HUDEP-2 (cell line): ENCODE measurements at regions not wholly inside any gene's neighbourhood (a gene's known extent, or its start where the extent isn't known, plus 50 kb on each side); places are given as distances from the start of the nearest gene placed in this dataset.

Experiments used
- DNase-seq, 76 experiments: peaks; one replicate each; lab custom pipeline; 2025; ENCODE audit not compliant: unreplicated experiment in 76 of 76; lab: John Stamatoyannopoulos, UW

DNA sequence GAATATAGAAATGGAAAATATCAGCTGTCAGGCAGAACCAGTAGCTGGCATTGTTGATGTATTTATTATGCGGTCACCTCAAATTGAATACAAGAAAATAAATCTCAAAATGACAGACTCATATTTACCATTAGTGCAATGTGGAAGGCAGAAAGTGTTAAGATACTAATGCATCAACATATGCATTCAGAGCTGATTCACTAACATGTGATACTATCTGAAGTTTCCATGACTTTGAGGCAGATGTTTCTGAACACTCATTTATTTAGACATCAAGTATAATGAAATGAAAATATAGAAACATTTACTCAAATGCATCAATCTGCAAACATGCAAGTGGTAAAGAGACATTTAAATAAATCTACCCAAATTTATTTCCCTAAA, 474.2 kb upstream of the SLC10A2 start:
- DNase-seq: no peak

DNA sequence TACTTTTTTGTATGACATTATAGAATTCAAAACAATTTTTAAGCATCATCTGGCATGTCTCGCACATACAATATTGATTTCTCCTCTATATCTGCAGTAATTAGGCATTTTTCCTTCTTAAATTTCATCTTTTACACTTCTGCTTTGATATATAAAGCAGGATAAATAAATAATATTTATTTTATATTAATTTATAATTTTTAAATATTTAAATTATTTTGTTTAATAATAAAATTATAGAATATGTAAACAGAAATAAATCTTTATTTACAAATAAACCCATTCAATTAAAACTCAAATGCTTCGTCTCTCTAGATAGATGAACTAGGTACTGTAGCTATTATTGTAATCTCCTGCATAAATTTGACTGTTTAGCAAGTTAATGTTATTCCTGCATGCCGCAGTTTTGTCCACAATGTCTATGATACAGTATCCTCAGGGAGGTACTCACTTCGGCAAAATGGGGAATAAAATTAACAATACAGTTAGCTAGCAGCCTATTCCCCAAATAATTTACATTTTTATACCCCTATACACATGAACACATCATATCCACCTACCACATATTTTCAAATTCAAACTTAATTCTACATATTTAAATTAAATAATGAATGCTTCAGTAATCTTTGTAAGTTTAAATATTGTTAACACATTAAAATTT, 473.6 kb upstream of the SLC10A2 start:
- DNase-seq: no peak

DNA sequence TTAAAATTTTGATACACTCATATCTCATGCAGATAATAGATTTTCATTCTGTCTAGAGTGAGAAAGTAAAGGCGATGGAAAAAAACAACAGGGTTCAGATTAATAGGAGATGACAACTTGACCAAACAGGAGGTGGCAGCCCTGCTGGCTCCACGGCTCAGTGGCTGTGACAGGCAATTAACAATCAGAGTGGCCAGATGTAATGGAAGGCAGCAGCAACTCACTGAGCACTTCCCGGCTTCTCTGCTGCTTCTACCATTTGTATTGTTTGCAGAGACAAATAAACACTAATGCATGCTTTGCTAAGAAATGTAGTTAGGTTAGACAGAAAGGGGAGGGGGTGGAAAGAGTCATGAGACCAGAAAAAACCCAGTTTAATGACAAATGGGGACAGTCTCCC, 473.0 kb upstream of the SLC10A2 start:
- DNase-seq: no peak

DNA sequence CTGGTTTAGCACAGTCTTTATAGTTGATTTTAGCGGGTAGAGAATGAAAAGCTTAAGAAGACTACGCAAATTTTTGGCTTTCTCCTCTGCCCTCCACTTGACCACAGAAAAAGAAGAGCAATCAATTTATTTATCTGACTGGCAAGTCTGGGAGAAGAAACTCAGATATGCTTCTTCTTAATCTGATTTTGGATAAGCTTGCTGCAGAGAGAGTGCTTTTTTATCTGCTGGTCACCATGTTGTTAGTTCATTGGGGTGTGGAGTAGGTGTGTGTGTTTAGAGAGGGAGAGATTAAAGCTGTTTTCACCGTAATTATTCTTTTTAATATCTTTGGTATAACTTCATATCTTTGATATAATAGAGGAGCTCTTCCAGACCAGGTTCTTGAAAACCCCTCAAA, 471.4 kb upstream of the SLC10A2 start:
- no peak for DNase-seq

DNA sequence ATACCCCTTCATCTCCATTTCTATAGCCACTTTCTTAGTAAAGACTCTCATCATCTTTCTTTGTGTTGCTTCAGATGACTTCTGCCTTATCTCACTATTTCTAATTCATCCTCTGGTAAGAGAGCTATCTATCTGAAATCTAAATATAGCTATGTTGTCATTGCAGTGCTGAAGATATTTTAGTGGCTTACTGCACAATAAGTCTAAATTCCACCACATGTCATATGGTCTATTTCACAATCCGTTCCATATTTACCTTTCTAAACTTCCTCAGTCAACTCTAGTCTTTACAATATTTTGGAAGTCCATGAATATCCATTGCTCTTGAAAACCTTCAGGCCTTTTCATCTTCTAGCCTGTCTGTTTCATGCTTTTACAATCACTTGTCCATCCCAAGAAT, 465.1 kb upstream of the SLC10A2 start:
- no peak for DNase-seq

DNA sequence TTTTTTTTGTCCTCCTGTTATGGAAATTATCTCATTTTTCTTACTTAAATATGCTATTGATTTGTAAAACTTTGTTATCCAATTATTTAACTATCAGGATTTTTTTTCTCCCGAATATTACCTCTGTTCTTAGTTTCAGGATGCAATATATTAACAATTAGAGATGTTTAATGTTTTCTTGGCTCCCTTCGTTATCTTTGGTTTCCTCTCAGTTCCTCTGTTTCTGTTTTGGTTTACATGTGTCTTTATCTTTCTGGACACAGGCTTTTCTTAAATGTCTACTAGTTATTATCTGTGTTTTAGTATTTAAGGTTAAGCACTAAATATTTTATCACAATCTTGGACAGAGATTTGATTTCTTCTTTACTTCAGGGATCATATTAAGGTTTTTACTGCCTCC, 462.2 kb upstream of the SLC10A2 start:
- DNase-seq: no peak

DNA sequence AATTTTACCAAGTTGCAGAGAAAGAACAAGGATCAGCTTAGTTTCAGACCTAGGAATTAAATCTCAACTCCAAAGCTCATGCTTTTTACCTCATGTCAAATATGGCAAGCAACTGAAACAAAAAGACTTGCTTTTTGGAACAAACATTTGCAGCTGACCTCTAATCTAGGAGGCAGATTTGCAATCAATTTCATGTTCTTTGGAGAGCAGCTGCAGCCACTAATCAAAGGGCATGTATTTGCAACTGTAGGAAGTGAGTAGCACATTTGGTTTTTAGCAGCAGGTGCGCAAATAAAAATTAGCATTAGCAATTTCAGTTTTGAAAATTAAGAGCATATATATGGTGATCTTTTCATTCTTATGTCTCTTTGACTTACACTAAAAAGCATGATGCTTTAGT, 459.3 kb upstream of the SLC10A2 start:
- DNase-seq: no peak

DNA sequence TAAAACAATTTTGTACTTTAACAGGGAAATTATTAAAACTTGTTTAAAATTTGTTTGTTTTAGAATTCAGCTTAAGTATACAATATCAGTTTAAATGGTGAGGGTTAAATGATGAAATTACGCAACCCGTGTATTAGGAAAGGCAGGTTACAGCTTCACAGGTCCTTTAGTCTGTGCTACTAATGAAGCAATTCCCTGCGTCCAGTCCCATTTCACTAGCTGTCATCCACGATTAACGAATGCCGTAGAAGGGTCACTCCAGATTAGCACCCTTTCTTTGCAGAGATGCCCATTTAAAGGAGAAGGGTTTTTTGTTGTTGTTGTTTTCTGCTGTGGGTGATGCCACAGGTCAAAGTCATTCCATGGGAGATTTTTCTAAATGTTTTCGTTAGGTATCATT, 457.6 kb upstream of the SLC10A2 start:
- DNase-seq: no peak

DNA sequence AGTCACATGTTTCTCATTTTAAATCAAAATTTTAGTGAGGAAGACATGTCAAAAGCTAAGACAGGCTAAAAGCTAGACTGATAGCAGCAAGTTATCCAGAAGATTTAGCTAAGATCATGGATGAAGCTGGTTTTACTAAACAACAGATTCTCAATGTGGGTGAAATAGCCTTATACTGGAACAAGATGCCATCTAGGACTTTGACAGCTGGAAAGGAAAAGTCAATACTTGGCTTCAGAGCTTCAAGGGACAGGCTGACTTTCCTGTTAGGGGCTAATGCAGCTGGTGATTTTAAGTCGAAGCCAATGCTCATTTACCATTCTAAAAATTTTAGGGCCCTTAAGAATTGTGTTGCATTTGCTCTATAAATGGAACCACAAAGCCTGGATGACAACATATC, 455.3 kb upstream of the SLC10A2 start:
- DNase-seq: no peak

DNA sequence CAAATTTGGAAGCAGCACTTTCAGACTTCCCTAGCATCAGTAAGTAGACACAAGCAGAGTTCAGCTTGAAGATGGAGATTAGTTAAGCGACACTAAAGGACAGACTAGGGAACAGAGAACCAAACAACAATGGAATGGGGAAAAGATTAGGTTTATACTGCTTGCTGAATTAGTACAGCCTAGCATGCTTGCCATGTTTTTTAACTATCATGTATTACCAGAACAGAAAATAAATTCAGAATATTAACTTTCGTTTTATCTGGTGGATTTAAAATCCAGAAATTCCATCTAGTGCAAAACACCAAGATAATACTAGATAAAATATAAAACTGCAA, 451.5 kb upstream of the SLC10A2 start:
- no peak for DNase-seq

DNA sequence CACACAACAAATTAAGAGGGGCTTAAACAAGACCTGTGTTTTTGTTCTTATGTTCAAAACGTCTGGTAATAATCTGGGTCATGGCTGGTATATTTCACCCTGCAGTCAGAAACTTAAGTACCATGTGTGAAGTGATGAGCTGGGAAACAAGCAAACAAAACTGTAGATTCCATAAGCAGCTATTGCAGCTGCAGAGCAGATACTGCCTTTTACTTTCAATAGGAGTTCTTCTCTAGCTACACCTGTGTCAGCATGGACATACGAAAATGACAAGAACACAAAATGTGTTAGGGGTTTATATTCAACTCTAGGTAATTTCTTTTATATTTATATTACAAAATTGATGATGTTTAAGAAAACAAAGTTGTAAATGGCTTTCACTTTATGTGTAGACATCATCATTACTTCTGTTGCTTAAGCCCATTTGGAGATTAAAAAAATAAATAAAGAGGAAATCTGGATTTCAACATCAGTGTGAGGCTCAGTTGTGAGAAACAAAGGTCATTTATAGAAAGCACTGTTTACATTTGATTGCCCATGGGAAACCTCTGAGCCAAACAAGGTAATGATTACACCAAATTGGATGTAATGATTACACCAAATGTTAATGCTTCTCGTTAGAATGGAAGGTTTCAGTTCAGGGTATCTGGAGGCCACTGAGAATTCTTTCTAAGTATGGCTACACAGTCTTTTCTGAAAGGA, 451.0 kb upstream of the SLC10A2 start:
- no peak for DNase-seq

DNA sequence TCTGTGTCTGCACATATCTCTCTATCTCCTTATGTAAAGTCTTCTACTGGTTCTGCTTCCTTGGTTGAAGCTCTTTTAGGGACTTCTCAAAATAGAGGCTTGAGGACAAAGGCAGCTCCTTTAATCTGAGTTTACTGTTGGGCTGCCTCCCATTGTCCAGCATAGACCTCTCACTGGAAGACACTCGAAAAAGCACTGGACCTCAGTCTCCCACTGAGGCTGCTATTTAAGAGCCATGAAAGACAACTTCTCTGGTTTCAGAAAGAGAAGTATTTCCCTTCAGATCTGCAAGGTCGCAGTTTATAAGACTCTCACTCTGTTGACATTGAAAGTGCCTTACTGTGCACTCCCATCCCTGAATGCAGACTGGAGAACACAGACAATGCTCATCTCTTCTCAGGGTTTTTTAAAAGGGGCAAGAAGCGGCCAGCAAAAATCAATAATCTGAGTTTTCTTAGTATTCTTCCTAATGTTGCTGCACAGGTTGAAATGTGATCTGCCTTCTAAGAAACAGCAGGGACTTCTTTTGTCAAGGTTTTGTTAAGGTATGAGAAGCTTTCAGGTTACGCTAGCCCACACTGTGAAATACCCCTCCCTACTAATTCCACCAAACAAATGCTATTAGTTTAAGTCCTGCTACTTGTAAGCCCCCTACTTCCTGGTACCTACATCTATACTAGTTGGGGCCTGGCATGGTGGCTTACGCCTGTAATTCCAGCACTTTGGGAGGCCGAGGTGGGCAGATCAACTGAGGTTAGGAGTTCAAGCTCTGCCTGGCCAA, 450.0 kb upstream of the SLC10A2 start:
- no peak for DNase-seq

DNA sequence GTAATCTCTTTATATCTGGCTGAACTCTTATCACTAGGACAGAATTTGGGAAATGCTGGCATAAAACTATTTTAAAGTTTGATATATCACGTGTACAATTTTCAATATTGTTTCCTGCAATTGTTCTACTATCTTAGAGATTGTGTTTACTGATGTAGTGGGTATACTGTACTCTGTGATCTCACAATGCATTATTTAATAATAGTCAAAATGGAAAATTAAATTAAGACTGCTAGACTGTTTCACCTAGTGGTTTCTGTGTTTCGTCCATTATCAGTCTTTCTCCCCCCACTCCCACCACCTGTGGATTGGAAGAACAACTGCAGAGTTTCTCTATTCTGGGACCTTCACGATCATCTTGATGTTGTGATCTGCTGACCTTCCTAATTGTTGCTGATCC, 449.2 kb upstream of the SLC10A2 start:
- no peak for DNase-seq

DNA sequence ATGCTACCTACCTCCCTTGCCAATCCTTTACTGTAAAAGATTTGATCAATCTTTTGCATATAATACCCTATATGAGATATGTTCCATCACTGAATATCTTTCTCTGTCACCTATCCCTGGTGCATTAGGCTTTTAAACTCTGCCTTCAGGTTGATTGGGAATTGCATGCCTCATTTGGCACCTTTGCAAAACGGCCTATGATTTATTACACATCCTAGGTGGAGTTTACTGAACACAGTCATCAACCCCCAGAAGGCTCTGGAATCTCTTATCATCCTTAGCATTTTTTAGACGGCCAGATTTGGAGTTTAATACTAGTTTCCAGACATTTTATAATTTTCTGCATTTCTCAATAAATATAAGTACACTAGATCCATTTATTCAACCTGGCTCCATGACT, 448.4 kb upstream of the SLC10A2 start:
- DNase-seq: no peak

DNA sequence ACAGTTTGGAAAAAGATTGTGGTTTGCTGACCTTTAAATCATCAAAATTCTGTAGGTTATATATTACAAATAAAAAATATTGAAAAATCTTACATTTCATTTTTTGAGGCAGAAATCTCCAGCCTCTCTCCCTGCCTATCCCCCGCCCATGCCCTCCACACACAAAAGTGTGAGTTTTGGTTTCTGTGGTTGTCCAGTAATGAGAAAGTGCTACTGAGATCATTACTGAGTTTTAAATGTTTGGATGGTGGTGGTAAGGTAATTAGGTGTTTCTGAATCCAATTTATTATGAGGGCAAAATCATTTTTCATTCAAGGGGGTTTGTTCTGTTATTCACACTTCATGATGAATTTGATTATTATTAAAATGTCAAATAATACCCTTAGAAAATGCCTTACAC, 448.0 kb upstream of the SLC10A2 start:
- DNase-seq: no peak

DNA sequence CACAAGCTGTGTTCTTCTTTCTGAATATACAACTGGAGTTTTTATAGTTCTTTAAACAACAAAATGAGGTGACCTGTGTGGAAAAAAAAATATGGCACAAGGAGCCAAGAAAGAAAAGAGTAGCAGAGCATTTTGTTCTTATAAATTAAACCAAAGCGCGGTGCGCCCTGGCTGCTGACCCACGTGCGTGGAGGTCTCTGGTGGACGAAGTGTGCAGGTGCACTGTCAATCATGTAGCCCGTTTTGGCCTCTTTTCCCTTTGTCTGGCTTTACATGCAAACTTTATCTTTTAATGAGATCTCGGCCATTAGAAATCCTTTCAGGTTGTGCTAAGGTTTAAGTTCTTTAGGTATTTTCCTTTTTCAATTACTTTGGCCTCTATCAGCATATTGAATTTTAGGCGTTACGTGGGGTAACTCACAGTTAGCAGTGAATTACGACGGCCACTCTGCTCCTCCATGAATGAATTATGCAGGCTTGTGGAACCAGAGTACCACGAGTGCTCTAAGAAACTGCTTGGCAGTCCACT, 443.9 kb upstream of the SLC10A2 start:
- DNase-seq: no peak

DNA sequence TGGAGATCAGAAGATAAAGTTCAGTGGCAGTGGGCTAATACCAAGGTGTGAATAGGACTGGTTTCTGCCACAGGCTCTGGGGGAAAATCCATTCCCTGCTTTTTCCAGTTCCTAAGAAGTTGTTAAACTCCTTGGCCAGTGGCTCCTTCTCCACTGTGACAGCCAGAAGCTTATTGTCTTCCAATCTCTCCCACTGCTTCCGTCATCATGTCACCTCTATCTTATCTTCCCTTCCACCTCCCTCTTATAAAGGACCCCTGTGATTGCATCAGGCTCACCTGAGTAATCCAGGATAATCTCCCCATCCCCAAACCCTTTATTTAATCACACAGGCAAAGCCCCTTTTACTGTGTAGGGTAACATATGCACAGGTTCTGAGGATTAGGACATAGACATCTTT, 431.2 kb upstream of the SLC10A2 start:
- no peak for DNase-seq

DNA sequence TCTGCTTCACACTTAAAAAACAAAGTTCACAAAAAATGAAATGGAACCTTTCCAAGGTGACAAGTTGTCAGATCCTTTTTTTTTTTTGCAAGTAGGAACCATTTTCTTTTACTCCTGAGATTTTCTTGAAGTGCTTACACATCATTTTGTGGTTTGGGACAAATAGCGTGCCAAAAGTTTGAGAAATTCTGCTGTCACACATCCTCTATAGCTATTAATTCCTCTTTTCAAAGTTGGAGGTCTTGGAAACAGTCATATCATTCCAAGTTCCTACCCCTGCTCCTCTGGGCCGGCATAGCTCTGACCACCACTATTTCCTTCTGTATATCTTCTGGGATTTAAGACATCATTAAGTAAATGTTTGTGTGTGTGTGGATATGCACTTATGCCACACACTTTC, 421.6 kb upstream of the SLC10A2 start:
- DNase-seq: no peak

DNA sequence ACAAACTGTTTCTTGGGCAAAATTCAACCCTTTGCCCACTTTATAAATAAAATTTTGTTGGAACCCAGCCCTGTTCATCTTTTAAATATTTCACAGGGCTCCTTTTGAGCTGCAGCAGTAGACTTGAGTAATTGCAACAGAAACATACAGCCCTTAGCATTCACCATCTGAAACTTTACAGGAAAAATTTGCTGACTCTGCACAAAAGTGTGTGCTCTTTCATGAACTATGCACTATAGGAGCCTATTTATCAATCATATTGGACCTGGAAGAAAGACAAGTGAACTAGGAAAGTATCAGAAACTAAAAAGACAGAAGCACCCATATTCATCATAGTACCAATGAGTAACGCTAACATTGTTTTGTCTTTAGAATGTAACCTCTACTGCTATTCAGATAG, 406.9 kb upstream of the SLC10A2 start:
- no peak for DNase-seq

DNA sequence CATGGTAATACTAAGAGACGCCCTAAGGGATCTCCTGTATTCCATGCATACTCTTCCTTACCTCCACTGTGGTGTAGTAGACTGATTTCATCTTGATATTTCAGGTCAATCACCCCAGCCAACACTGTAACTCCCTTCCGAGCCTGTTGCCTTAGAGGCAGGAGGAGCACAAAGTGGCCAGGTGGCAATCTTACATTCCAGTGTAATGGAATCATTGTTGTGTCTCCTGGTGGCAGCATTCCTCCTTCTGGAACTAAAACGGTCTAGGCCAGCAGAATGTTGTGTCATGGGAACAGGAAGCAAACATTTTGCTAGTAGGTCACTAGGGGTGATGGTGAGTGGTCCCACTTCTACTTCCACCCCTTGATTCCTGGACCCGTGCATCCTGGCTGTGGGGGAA, 405.7 kb upstream of the SLC10A2 start:
- DNase-seq: no peak

DNA sequence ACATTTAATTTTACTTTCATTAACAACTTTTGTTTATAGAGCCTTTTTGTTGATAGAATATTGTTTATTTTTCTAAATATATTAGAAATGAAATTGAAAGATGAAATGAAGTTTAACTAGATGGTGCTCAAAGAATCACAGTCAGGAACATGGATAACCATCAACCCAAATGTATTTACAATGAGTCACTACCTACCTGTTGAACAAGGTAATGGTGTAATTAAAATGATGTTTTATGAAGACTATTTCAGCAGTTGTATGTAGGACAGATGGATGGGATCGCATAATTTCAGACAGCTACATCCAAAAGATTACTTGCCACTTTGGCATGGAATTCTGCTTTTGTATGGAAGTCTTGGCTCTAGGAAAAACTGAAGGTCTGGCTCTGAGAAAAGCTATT, 403.6 kb upstream of the SLC10A2 start:
- no peak for DNase-seq

DNA sequence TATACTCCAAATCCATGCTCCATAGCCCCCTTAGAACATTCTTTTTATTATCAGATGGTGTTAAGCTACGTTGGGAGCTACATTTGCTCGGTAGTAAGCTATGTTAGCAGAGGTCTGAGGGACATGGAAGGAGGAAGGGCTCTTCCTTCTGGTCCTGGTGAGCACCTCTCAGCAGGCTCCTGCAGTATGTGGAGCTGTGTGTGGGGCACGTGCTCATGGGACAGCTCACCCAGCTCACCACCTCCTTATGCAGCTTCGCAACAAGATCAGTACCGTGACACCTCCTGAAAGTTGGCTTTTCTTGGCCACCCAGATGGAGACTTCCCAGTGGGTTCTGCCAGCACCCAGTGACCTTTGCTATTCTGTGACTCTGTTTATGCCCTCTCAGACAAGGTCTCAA, 400.5 kb upstream of the SLC10A2 start:
- no peak for DNase-seq
